Keratinocyte (primary cell): ENCODE measurements at regions not wholly inside any gene's neighbourhood (a gene's known extent, or its start where the extent isn't known, plus 50 kb on each side); places are given as distances from the start of the nearest gene placed in this dataset.

Experiments used
- CTCF ChIP-seq, 3 experiments: IDR thresholded peaks in 1 of 3; conservative IDR thresholded peaks in 1 of 3; optimal IDR thresholded peaks in 1 of 3; 2 replicates in 2 of 3; 3 replicates in 1 of 3; pipeline versions ENCODE3 to v1.5.1; 2011; ENCODE audit warnings: low read length in 3 of 3, mild to moderate bottlenecking in 3 of 3, moderate library complexity in 2 of 3, control low read depth in 1 of 3, inconsistent platforms in 1 of 3; ENCODE audit not compliant: insufficient read depth in 2 of 3; ENCODE audit errors: extremely low read depth in 1 of 3
- EZH2 ChIP-seq: IDR thresholded peaks from one replicate; pipeline ENCODE4 v1.6.1; 2012; ENCODE audit warnings: inconsistent platforms, mild to moderate bottlenecking, low read length, moderate library complexity

DNA sequence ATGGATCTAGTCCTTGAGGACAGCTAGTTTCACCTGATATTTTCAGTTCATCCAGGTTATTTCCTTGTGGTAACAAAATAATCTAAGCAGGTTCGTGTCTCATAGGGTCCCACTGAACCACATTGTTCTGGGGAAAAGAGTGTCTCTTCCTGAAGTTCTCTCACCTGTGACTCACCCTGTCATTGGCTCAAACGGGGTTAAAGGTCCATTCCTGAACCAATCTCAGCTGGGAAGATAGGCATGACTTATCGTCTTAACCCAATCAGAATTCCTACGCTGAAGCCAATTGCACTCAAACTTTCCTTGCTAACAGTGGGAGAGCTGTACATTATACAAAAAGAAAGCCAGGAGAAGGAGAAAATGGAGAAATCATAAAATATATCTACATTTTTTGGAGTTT is 475.8 kb downstream of the TOX3 start:
- TF ChIP-seq CTCF (optimal IDR thresholded peaks at IDR 0.05 in 1 of 3, IDR thresholded peaks at IDR 0.05 in 1 of 3, conservative IDR thresholded peaks at IDR 0.05 in 1 of 3; ENCODE audit: extremely low read depth in 1 of 3, insufficient read depth in 2 of 3, low read length in 3 of 3) (no peak), EZH2 (no peak)
